Umbilical cord (tissue), 1 donor: ENCODE measurements at regions not wholly inside any gene's neighbourhood (a gene's known extent, or its start where the extent isn't known, plus 50 kb on each side); places are given as distances from the start of the nearest gene placed in this dataset.

Source experiments
- DNase-seq: peaks from one replicate; pipeline ENCODE4 v3.0.0-alpha.2; 2015; ENCODE audit warnings: low spot score

DNA sequence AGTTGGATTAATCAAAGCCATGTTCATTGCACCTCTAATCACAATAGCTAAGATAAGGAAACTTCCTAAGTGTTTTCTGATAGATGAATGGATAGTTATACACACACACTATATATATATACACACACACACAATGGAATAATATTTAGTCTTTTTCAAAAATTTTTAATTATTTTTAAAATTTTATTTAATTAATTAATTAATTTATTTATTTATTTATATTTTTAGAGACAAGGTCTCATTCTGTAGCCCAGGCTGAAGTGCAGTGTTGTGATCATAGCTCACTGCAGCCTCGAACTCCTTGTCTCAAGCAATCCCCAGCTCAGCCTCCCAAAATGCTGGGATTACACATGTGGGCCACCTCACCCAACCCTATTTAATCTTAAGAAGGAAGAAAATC, 481.0 kb upstream of the TNP1 start:
- no peak for DNase-seq

DNA sequence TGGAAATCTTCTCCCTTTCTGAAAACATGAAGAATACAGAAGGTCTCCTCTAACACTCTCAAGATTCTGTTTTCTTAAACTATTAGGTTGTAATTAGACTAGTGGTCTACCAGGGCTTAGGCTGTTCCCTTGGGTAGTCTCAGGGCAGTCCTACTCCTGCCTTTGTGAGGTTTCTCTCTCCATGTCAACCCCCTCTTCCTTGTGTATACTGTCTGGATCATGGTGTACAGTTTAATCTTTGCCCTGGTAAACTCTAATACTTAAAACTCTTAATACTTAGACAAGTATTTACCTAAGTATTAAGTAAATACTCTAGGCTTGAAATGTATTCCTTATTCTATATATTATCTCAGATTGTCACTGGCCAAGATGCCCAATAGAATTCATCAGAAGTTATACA, 480.3 kb upstream of the TNP1 start:
- no peak for DNase-seq

DNA sequence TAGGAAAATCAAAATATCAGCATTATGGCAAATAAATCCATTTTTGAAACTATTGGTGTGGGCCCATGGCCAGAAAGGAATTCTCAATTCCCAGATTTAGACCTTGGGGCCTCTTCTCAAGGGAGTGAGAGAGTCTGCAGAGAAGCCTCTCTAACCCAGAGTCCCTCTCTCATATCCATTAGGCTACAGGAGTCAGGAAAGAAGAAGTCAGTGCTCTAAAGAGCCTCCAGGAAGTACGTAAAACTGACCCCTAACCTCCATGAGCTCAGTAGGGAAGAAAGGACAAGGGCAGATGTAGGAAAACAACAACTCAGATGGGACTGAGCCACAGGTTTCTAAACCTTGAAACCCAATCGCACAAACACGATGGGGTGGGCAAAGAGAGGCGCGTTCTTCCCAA, 479.9 kb upstream of the TNP1 start:
- no peak for DNase-seq

DNA sequence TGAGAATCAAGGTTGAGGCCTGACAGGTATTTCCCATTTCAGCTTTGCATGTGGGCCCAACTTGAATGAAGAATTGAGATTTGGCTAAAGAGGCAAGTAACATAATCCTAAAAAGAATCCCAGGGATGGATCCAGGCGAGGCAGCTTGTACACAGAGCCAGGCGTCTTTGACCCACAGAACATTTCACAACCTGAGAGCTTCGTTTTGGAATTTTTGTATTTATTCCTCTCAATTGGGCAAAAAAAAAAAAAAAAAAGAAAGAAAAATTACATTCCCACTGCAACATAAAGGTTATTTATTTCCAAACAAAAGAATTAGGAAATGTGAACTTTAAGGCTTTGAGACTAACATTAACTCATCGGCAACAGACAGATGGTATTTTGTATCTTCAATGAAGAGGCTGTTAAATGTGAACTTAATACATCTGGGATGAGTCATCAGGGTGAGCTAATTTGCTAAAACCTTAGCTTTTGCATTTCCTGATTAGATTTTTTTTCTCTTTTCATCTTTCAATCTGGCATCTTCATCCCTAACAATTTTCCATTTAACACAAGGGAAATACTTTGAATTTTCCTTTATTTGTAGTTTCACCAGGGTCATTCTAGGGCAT, 478.5 kb upstream of the TNP1 start:
- peak; percentile 57 for DNase-seq

DNA sequence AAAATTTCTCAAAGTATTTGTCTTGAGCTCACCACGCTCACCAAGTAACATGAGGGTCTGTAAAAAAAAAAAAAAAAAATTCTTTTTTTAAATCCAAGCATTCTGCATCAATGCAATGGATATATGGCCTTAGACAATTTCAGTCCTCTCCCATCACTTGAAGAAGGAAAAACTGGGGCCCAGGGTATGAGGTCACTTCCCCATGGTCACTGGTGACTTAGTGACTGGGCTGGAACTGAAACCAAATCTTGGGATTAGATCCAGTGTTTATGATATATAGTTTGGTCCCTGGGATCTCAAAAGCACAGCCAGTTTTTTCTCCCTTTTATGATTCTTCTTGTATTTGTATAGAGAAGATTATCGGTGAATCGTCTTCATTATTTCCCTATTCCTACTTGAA, 477.9 kb upstream of the TNP1 start:
- DNase-seq: no peak

DNA sequence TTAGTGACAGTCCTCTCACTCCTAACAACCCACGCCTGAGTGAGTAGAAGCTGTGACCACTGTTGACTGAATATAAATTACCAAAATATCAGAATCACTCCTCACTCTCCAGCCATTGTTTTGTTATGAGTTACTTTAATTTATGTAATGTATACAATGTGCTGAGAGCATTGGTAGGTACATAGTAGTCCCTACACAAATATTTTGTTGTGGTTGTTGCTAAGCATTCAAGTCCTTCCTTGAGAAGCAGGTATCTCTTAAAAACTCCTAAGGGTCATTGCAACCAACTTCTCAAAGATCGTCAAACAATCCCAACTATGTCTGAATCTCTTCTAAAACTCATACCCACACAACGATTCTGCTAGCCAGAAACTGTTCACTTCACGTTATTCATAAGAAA, 476.8 kb upstream of the TNP1 start:
- DNase-seq: no peak

DNA sequence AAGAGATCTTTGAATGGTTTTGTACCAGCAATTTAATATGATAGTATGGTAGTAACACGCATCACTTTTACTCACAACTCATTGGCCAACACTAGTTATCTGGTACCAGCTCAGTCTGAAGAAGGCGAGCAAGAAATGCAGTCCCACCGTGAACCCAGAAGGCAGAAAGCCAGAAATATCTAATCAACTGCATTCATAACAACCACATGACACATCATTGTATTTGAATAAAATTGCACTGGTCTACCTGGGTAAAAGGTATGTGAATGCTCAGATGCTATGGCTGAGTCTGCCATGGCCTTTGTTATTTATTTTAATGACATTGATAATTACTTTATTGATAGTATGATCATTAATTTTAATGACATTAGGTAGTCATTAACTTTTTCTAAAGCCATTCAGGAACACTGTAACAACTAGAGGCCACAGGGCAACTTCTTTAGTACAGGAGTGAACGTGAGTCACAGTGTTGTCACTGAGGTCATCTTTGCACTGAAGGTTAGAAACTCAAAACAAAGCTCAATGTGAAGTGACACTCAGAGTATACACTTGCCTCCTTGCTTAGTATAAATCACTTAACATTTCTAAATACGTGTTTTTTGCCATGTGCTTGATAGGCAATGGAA, 475.6 kb upstream of the TNP1 start:
- DNase-seq: no peak

DNA sequence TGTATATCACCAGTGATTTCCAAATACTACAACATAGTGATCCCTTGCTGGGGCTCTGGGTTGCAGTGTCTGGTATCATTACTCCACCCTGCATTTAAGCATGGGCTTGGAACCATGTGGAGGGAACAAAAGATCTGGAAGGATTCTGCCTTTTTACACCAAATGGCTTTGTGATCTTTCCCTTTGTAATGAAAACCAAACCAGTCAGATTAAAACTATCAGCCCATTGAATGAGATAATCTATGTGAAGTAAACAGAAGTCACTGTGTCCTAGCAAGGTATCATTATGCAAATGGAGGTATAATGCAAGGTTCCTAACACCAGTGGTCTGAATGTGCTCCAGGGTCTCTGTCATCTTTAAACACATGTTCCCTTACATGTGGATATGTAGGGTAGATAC, 474.7 kb upstream of the TNP1 start:
- no peak for DNase-seq

DNA sequence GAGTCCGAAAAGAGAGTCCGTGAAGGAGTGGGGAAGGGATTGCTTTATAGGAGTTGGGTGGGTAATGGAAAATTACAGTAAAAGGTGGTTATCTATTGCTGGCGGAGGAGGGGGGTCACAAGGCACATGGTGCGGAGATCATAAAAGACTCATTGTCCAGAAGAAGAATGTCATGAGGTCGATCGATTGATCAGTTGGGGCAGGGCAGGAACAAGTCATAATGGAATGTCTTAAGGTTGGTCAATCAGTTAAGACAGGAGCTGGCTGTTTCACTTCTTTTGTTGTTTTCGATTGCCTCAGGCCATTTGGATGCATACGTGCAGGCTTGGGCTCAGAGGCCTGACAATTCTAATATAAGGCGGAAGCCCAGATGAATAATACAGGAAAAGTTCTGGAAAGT, 473.0 kb upstream of the TNP1 start:
- DNase-seq: no peak

DNA sequence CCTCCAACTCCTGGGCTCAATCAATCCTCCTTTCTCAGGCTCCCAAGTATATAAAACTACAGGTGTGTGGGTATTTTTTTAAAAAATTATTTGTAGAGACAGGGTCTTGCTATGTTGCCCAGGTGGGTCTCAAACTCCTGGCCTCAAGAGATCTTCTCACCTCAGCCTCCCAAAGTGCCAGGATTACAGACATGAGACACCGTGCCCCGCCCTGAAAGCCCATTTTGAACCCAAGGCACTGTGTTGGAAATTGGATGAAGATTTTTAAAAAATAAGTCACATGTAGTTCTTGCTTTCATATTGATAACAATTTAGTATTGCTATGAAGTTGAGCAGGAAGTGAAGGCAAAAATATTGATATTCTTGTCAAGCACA, 472.5 kb upstream of the TNP1 start:
- no peak for DNase-seq

DNA sequence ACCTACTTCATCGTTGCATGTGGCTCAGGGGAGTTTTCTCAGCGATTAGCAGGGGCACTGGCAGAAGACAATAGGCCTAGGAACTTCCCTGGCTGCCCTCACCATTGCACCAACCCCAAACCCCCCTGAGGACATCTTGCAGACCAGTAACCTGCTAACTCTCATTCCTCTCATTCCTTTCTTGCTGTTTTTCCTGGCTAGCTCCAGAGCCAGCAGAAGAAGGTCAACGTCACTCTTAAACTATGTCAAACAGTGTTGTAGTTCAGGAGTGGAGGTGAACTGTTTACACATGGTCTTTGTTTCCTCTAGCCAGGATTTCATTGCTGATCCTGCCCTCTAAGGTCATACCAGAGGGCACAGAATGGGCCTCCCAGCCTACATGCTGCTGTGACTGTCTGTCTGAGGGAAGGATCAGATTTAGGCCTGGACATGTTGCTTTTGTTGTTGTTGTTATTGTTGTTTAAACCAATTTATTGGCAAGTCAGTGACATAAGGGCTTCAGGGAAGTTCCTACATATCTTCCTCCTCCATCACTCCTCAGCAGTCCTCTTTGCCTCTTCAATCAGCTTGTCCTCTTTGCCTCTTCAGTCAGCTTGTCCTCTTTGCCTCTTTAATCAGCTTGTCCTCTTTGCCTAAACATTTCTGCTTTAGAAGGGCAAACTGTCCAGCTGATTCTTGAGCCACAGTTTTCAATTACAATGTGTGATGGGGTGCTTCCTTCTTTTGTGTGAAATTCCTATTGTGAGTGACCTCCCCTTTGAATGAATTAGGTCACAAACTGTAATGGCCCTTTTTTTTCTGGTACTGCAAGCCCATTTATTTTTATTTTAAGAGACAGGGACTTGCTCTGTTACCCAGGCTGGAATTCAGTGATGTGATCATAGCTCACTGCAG, 471.9 kb upstream of the TNP1 start:
- DNase-seq: peak; percentile 77

DNA sequence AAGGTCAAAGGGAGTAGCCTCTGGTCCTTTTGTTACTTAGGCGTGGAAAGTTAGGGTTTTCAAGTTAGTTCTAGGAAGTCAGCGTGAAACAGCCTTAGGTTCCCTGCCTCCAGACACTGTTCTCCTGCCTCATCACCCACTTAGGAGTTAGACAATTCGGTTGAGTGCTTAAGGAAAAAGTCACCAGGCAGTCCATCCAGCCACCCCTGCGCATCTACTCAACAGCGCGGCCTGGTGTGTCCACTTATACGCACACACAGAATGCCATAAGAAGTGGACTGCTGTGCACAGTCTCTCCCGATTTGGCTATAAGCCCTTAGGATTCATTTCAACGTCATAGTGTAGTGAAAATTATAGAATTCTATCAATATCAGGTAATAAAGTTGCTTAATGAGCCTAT, 470.8 kb upstream of the TNP1 start:
- DNase-seq: no peak

DNA sequence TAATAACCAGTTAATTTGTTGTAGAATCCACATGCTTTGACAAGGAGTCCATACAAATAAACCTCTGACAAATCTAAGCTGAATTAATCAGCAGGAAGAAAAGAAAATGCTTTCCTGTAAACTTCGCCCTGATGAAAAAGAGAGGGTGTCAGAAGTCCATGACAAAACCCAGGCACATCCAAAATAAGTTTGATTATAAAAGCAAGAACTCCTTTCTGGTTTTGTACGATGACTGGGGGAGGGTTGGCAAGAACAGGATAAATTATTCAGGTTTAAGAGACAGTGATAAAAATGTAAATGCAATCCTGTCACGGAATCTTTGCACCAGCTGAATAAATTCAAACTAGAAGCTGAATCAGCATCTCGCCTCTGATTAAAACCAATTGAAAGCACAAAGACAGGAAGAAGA, 469.2 kb upstream of the TNP1 start:
- peak; percentile 81 for DNase-seq

DNA sequence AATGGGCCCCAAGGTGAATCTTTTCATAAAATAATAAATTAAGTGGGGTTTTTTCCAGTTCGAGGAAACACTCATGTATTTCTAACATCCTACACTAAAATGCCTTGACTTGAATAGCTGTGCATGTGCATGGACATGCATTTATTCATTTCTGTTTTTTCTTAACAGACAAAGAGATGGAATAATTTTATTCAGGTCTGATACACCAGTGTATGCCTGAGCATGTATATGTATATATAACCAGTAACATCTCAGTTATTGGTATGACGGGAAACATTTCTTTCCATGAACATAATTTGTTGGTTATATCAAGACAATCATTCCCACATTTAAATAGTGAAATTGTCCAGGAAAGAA, 468.7 kb upstream of the TNP1 start:
- no peak for DNase-seq

DNA sequence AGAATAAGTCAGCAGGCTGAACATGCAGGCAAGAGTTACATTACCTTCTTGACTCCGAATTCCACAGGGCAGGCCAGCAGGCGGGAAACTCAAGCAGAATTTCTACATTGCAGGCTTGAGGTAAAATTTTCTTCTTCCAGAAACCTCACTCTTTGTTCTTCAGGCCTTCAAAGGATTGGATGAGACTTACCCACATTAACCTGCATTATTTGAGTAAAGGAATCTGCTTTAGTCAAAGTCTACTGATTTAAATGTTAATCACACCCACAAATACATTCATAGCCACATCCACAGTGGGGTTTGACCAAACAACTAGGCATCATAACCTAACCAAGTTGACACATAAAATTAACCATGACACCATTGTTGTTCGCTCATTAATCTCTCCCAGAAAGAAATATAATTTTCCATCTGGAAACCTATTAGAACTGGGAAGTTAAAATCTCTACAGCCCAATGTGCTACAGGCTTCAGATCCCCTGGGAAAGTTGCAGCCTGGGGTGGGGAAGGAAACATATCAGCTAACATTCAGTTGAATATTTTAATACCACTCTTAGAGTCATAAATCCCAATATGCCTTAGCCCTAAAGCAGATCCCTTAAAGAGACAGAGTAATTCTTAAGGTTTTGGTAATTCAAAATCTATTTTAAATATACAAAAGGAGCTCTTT, 468.2 kb upstream of the TNP1 start:
- DNase-seq: peak; percentile 76

DNA sequence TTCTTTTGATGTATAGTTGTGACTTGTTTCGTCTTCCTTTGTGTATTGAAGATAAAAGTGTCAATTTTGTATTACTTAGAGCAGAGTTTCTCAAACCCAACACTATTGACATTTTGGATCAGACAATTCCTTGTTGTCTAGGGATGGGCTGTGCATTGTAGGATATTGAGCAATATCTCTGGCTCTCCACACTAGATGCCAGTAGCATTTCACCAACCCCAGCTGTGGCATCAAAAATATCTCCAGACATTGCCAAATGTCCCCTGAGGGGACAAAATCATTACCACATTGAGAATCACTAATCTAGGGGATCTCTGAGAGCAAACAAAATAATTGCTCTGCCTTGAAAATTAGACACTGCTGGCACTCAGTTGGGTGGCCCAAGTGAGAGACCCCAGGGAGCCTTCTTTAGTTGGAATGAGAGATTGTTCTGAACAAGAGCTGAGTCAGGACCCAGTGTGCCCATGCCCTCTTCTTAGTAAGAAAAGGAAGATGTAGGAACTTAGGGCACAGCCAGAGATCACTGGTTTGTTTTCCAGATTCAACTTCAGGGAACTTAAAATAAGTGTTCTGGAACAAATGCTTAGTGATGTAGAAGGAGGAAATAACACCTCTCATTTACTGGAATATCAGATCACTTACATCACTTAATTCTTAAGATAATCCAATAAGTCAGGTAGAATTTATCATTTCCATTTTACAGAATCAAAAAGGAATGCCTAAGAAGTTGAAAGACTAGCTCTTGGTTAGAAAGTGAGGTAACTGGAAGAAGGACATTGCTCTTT, 466.6 kb upstream of the TNP1 start:
- no peak for DNase-seq

DNA sequence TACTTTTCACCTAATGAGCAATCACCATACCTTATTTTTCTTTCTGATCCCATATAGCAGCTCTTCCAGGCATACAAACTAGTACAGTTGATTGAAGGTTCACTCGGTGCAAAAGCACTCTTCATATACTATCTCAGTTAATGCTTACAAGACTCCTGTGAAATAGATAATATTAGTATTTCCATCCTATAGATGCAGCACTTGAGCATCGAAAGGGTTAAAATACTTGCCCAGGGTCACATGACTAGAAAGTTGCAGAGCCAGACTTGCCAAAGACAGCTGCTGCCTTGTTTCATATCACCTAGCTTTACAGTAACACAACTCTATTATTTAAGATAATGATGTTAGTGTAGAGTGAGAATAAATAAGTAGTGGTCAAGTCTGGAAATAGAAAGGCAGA, 466.0 kb upstream of the TNP1 start:
- DNase-seq: no peak

DNA sequence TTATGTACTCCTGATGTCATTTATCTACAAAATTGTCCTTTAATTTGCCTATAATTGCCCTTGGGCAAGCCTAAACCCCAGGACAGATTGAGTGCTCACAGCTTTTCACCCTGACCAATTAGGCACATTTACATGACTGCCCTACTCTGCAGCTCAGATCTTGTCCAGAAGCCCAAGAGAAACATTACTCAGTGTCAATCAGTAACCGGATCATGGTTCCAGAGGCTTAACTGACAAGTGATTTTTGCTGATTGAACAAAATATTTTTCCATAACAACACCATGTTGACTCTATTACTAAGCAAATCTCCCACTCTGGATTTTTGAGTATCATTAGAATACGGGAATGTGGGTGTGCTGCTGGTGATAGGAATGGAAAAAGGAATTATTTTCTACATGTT, 465.4 kb upstream of the TNP1 start:
- DNase-seq: no peak

DNA sequence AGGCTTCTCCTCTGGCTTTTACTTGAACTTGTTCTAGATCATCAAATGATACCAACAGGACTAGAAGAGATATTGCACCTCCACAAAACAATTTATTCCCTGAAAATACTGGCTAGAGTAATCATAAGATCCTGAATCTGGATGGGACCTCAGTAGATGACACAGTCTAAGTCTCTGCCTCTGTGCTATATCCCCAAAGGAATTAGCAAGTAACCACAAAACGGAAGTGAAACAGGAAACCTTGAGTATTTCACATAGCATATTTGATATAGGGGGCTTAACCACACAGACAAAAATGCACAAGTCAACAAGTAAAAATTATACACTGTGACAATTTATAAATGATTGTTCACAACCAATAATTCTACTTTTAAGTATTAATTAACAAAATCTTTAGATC, 456.9 kb upstream of the TNP1 start:
- DNase-seq: no peak

DNA sequence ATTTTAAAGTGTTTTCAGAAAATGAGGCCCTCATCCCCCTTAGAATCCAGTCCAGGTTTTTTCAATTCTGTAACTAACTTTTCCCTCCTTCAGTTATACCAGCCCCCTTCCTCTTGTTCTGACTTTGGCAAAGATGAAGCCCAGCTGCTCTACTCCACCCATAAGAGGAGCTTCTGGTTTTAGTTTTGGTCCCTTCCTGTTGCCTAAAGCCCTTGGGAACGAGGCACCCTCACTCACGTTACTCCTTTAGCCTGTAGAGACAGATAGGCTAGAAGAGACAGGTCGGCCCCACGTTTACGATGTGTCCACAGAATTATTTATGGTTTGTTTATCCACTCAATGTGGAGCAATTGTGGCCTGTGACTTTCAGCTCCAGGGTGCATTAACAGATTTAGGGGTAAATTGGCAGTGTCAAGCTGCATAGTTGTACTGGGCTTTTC, 454.2 kb upstream of the TNP1 start:
- peak; percentile 74 for DNase-seq

DNA sequence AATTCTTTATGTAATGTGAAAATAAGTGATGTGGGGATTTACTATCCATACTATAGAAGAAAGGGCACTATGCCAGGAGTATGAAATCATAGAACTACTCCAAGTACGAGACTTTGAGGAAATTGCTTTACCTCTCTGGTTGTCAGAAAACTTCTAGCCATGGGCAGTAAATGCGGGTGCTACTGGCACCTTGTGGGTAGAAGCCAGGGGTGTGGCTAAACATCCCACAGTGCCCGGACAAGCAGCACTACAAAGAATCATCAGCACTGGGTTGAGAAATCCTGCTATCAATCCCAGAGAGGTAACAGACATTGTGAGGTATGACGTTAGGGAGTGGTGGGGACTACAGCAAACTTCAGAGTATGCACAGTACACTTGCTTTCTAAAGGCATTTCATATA, 453.5 kb upstream of the TNP1 start:
- DNase-seq: no peak

DNA sequence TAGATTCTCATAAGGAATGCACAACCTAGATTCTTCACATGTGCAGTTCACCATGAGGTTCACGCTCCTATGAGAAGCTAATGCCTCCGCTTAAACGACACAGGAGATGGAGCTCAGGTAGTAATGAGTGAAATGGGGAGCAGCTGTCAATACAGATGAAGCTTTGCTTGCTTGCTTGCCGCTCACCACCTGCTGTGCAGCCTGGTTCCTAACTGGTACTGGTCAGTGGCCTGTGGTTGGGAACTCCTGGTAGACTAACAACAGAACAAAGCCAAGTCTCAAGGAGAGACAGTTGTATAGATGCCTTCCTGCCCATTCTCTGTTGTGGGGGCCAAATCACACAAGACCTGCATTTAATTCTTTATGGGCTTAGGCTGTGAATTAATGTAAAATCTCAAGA, 449.2 kb upstream of the TNP1 start:
- no peak for DNase-seq
